ENCODE measurements at regions not wholly inside any gene's neighbourhood (a gene's known extent, or its start where the extent isn't known, plus 50 kb on each side); places are given as distances from the start of the nearest gene placed in this dataset.

DNA sequence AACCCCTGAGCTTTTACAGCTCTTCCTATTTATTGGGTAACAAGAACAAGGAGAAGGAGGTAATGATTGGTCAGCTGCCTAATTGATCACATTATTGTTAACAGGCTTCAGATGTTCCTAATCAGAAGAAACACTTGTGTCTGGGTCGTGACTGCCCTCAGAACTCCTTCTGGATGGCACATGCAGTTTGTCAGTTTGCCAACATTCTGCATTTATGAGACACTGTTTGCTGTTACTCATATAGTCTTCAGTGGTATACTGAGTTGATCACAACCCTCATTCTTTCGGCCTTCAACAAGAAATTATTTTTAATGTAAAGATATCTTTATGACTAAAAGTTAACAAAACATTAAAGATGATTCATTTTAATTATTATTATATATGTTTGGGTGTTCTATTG is 95.7 kb upstream of the DOCK10 start:
- no peak for DNase-seq (ENCODE audit: low read depth in 2 of 2)

DNA sequence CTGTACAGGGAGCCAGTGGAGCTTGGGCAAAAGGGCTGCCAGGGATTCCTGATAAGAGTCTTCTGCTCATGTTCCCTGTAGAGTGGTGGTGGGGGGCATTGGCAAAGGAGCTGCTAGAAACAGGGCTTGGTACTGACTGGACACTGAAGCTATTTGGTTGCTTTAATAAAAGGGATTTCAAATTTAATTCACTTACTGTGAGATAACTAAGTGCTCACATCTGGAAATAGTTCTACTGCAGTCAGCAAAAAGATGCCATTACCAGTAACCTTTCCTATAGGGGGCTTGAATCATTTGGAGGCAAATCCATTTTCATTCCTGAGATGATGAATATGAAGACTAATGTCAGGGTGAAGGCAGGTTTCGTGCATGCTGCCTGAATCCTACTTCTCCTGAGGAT is 94.3 kb upstream of the DOCK10 start:
- no peak for DNase-seq (ENCODE audit: low read depth in 2 of 2)

DNA sequence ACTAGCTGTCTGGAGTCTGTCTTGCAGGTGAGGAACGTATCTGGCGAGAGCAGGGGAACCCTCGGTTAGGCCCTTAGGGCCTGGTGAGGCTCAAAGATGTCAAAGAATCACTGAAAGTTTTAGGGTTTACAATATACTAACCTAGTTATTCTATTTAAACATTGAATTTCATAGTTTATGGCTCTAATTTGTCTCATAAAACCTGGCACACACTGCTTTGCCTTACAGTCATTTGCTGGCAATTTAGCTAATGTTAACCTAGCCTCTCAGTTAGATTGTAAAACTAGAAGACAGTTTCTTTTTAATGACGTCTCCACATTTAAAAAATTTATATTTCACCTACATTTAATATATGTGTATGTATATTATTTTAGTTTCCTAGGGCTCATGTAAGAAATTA is 89.6 kb upstream of the DOCK10 start:
- DNase-seq (ENCODE audit: low read depth in 2 of 2) = no peak

DNA sequence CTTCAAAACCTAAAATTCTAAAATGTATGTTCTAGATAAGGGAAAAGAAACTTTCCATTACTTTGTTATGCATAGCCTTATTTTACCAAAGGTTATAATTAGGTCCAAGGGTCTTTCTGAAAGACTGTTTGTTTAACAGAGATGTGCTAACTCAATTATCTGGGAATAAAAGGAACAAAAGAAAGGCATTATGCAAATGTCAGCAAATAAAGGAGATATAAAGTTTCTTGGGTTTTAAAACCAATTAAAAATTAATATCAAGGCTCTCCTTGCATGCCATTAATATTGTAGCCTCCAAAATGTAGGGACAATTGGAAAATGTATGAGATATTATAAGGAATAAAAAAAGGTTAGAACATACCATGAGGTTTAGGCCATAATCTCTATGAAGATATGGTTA is 87.8 kb upstream of the DOCK10 start:
- DNase-seq (ENCODE audit: low read depth in 2 of 2) = no peak

DNA sequence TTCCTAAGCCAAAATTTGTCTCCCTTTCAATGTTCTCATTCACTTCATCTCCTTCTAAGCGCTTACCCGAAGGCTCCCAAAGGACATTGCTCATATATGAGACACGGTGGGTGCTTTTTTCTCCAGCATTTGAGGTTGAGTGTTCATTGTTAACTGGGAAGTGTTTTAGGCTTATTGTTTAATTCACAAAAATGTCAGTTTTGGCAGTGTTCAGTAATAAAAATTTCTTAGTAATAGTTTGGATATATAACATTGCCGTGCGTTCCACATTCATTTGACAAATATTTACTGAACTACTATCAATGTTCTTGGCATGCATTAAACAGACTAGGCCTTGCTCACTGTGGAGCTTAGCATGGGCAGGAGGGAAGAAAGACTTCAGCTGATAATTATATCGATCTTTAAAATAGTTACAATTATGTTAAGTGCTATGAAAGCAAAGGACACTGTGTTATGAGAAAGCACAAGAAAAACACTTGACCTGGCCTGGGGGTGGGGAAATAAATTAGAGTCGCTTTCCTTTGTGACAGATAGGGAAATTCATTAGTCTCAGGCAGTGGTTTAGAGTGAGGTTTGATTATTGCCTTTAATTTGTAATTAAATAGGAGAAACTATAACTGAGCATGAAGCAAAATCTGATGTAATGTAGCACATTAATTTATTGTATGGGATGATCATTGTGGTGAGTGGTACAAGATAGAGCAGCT is 82.2 kb upstream of the DOCK10 start:
- DNase-seq (ENCODE audit: low read depth in 2 of 2) = no peak

DNA sequence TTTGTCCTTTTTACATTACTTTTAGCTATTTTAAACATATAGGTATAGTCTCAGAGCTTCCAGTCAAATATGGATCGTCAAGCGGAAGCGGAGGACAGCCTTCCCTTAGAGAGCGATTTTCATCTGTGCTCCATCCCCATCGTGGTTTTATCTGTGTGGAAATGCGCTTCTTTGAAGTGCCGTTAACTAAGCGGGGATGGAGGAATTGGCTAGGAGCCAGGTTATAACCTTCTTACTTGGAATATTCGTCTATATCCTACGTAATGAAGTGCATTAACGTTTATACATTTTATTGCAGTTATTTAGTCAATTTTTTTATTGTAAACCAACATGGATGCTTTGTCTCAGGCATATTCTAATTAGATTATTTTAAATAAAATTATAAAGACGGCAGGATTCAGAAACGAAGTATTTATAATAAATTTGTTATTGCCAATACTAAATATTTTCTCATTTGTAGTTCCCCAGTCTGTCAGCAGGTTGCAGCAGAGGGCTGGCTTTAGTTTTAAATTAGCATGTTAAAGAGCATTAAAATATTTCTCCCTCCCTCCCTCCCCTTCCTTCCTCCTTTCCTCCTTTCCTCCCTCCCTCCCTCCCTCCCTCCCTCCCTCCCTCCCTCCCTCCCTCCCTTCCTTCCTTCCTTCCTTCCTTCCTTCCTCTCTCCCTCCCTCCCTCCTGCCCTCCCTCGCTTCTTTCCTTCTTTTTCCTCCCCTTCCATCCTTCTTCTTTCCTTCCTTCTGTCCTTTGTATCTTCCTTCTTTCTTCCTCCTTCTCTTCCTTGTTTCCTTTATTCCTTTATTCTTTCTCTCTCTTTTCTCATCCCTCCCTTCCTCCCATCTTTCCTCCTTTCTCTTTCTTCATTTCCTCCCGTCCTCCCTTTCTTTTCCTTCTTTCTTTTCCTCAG is 80.6 kb upstream of the DOCK10 start:
- peak; percentile 7 to 15 for DNase-seq (ENCODE audit: low read depth in 2 of 2)

DNA sequence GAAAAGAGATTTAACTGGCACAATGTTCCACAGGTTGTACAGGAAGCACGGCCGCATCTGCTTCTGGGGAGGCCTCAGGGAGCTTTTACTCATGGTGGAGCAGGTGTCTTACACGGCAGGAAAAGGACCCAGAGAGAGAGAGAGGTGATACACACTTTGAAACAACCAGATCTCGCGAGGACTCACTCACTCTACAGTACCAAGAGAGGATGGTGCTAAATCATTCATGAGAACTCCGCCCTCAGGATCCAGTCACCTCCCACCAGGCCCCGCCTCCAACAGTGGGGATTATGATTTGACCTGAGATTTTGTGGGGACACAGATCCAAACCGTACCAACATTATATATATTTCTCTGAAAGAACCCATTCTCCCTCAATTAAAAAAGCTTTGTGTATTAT is 79.7 kb upstream of the DOCK10 start:
- DNase-seq (ENCODE audit: low read depth in 2 of 2) = no peak

DNA sequence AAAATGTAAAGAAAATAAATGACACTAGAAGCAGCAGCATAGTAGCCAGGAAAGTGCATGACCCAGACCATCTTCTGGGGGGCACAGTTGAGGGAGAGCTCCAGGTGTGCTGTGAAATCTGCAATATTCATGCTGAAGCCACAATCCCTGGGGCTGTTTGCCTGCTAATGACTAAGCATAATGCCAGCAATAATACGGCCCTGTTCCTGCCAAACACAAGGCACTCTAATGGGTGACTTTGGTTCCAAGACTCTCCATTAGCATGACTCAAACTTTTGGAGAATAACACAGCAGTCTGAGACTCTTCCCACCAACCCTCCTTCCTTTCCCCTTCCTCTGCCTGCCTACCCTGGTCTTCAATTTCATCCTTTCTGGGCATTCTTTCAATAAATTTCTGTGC is 77.9 kb upstream of the DOCK10 start:
- DNase-seq (ENCODE audit: low read depth in 2 of 2) = no peak

DNA sequence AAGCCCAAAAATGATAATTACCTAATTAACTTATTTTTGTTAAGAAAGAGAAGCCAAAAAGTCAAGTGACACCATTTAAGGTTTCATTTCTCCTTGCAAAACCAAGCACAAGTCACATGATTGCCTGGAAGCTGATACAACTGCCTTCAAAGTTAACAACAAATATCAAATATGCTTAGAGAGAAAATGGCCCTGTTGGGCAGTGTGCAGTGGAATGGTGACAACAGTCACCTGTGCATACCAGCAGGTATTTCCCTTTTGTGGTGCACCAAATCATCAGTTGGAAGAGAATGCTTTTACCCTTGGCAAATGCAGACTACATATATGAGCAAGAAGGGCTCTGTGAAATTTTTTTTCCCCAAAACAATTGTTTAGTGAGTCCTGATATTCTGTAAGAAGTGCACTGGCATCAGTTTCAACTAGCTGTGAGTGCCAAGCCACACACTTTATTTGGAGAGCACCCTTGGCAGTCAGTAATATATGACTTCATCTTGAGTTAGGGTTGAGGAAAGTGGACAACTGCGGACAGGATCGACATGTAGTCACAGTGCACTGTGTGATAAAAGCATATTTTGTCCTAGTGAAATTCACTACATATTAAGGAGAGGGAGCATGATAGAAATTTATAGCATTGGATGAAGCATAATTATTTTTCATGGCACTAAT is 74.9 kb upstream of the DOCK10 start:
- no peak for DNase-seq (ENCODE audit: low read depth in 2 of 2)

DNA sequence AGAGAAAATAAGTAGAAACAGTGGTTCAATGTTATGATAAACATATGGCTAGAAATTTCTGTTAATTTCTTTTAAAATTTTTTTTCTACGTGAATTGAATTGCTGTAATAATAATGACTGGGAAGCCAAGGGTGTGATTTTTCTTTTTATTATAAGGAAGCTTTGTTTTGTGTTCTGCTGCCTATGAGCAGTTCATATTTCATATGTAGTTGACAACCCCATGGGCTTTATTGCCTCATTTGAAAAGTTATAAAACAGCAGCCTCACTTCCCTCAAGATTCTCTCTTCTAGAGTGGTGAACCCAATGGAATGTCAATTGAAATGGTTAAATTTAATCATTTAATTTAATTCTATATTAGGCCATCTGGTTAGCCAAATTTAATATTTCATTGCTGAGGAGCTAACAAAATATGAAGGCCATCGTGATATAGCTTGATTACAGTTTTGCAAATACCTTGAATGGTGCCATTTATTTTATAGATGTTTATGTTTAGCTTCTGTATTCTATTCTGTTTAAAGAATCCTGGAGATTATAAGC is 72.6 kb upstream of the DOCK10 start:
- DNase-seq (ENCODE audit: low read depth in 2 of 2) = no peak

DNA sequence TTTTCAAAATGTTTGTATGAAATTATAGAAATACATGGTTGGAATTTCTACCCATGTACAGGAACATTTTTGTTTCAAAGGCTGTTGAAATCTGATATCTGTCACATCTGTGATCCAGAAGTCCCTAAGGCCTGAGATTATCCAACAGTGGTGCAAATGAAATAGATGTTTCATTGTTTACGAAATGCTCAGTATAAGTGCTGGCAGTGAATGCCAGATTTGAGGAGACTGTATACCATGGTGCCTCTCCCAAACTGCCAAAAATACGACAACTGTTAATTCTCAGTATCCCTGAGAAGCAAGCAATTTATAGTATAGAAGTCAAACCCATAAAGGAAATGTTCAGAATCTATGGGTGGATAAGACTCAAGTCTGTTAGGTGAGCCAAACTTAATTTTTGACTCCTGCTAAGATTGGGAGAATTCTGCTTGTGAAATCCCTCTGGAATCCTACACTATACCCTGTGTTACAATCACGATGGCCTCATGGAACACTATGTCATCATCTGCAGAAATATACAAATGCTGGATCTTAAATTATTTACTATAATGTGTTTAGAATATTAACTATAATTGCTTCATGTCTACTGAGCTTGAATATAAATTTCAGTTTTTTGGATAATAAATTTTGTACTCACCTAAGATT is 71.2 kb upstream of the DOCK10 start:
- DNase-seq (ENCODE audit: low read depth in 2 of 2) = no peak

DNA sequence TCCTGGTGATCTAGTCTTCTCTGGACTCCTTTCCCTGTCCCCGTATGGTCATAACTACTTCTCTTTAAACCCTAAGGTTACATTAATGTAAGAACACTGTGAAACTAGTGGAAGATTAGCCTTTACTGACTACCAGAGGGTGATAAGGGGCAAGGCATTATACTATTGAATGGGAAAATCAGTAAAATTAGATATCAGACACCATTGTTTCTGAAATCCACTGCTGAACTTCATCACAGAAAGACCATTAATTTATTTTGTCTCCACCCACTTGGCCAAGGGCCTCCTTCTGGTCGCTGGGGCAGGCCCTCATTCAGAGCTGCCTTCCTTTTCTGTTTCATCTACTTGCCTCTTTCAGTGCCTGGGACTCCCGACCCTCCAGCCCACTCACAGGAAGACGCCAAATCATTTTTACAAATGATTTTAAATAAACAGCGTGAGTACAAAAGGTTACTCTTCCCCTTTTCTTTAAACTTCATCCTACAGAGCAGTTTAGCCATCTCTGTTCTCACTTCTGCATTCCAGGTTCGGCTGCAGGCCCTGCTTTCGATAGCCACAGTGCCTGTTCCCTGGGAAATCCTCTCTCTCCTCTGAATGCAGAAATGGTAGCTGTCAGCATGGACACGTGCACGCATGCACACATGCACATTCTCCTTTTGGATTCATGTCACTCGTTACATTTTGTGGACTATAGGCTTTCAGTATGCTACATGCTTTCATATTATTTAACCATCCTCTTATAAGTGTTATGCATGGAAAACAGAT is 70.3 kb upstream of the DOCK10 start:
- no peak for DNase-seq (ENCODE audit: low read depth in 2 of 2)

DNA sequence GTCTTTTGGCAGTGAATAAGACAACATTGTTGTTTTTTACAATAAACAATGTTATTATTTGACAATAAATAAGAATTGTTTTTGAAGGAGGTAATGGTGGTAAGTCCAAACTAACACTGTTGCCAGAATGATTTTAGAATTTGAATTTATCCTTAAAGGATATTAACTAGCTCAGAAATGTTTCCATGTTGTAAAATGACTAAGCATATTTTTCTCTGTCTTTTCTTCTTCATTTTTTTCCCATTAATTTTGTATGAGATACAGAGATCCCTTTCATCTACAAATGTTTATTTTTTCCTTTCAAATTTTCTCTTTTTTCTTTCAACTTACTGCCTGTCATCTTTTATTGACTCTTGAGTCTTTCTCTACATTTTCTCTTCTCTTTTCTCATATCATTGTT is 66.5 kb upstream of the DOCK10 start:
- no peak for DNase-seq (ENCODE audit: low read depth in 2 of 2)

DNA sequence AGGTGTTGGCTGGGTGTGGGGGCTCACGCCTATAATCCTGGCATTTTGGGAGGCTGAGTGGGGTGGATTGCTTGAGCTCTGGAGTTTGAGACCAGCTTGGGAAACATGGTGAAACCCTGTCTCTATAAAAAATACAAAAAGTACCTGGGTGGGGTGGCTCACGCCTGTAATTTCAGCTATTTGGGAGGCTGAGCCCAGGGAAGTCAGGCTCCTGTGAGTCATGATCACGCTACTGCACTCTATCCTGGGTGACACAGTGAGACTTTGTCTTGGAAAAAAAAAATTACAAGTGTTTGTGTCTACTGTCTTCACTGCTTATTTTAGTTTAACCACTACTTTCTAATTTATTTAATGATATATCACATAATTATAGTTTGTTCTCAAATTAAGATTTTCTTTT is 62.7 kb upstream of the DOCK10 start:
- DNase-seq (ENCODE audit: low read depth in 2 of 2) = no peak

DNA sequence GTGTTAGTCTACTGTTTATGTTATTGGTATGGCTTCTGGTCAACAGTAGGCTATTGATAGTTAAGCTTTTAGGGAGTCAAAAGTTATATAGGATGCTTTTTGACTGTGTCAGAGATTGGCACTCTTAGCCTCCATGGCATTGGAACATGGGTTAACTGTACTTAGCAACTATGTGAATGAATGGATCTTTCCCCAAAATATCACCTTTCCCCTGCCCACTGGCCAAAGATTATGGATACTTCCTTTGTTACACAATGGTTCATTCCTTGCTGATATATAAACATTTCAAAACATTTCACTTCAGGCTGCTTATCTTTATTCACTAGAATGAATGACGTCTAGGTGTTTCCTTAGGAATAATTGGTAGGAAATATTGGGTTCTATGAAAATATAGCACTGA is 62.1 kb upstream of the DOCK10 start:
- DNase-seq (ENCODE audit: low read depth in 2 of 2) = no peak

DNA sequence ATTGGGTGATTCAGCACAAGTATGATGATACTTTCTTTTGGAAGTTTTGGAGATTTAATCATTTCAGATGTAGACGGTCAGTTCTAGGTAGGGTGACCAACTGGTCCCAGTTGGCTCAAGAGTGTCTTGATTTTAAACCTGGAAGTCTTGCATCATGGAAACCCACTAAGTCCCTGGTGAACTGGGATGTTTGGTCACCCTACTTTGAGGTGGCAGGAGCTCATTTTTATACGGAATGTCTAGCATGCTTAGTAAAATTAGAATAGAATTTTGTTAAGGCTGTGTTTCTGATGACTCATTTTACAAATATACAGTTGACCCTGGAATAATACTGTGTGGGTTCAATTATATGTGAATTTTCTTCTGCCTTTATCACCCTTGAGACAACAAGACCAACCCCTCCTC is 61.5 kb upstream of the DOCK10 start:
- no peak for DNase-seq (ENCODE audit: low read depth in 2 of 2)

DNA sequence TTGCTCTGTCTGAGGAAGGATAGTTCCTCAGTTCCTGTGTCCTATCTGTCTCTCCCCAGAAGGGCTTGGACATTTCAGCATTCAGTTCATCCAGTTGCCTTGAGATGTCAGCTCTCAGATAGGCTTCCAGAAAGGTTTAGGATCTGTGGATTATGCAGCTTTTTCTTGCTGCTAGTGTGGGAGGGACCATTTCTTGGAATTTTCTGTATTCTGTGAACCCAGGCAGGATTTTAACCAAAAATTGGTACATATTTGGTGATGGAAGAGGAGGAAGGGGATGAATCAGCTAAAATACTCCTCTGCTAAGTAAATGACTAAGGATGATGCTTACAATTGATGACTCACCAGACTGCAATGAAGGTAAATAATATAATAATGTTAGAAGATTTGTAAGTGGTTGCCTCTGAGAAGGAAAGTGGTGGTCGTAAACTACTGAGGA is 58.6 kb upstream of the DOCK10 start:
- no peak for DNase-seq (ENCODE audit: low read depth in 2 of 2)

DNA sequence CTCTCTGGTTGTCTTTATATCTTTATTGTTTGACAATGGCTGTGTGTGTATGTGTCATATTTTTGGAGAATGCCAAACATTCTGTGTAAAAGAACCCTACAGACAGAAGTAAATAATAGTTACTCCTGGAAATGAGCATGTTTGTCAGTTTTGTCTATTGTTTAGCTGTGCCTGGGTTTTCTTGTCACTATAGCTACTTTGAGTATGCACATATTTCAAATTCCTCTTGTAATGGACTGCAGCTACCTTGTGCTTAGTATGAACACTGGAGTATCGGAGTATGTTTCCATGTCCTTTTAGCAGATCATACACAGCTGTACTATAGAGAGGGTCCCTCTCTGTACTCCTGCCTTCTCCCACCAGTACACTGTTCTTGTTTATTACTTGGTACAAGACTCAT is 58.0 kb upstream of the DOCK10 start:
- no peak for DNase-seq (ENCODE audit: low read depth in 2 of 2)

DNA sequence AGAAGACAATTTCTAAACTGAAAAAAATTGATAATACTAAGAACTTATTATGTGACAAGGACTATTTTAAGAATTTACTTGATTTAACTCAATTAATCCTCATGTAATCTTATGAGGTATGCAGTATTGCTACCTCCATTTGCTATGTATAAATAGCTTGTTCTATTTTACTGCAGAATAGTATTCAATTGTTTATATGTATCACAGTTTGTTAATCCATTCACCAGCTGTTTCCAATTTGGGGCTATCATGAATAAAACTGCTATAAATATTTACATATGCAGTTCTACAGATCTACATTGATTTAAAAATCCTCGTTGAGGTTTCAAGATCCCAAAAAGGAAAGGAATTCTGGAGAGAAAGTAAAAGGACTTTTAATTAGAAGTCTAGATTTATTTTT is 54.8 kb upstream of the DOCK10 start:
- no peak for DNase-seq (ENCODE audit: low read depth in 2 of 2)

Data from stimulated activated CD4-positive, alpha-beta T cell treated with anti-CD3 and anti-CD28 coated beads, Interleukin-12 subunit alpha, Interleukin-12 subunit beta, amount 100 ng/mL, for 24 hours (primary cell).